ENCODE measurements at regions not wholly inside any gene's neighbourhood (a gene's known extent, or its start where the extent isn't known, plus 50 kb on each side); places are given as distances from the start of the nearest gene placed in this dataset.
A peak's percentile ranks its signal among the peaks of the same experiment; 100 is the strongest.

DNA sequence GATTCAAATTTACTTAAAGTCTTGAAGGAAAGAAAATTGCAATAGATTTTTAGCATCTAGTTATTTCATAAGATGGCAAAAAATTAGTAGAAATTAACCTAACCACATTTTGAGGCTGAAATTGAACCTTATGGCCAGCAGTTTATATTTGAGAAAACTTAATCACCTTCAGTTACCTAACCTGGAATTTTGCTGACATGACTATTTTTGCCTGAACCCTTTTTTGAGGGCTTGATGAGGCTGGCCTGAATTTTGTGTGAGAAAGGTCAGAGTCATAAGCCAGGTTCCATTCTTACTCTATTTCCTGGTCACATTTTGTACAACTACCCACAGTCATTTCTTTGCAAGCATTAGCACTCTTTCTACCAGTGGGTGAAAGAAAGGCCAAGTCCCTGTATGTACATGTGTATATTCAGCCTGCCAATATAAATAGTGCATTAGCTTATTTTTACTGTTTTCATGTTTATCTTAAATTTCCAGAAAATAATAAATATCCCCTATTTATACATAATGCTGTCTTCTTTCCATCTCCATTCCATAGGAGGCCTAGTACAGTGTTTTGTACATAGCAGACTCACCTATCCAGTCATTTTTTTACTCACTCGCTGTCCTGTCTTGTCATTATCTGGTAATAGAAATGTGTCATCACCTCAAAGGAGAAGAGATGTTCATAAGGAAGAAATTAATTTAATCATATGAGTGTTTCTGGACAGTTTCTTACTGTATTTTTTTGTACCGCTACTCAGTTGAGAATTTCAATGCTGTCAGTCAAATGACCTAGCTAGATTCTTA, 108.4 kb upstream of the SGCD start:
- Histone ChIP-seq H2BK20ac (ENCODE audit: low read length) (no peak overlapping the region), H3K4me2 (ENCODE audit: insufficient read depth in 1 of 2, low read depth in 2 of 2, low read length in 2 of 2) (no peak overlapping the region), H3K14ac (ENCODE audit: insufficient read length) (no peak overlapping the region), H3K36me3 (ENCODE audit: control insufficient read depth in 2 of 4, insufficient read depth in 4 of 4, low read length in 3 of 4) (no peaks in the 10 kb centered on the region), H3K56ac (replicated peaks; ENCODE audit: insufficient read length, low read depth, low read length) (no peak overlapping the region), H3K4me3 (ENCODE audit: extremely low read depth in 1 of 4, insufficient read depth in 2 of 4, low read depth in 3 of 4, low read length in 4 of 4) (no peak overlapping the region), H3K79me2 (ENCODE audit: control insufficient read depth in 1 of 2, insufficient read depth in 2 of 2, low read length in 2 of 2) (no peaks in the 10 kb centered on the region), H3K27me3 (replicated peaks in 1 of 4; ENCODE audit: control insufficient read depth in 3 of 4, extremely low read depth in 1 of 4, insufficient read depth in 3 of 4, low read length in 3 of 4) (no peaks in the 10 kb centered on the region), H3K23ac (ENCODE audit: insufficient read length) (no peak overlapping the region), H3K79me1 (ENCODE audit: low read depth, low read length) (no peaks in the 10 kb centered on the region), H2AK5ac (ENCODE audit: low read depth, low read length) (no peak overlapping the region), H4K8ac (ENCODE audit: extremely low read depth, insufficient read depth, low read length) (no peak overlapping the region), H3K27ac (ENCODE audit: low read depth, low read length) (no peak overlapping the region), H2BK5ac (ENCODE audit: low read depth, low read length) (no peak overlapping the region), H4K20me1 (replicated peaks in 1 of 2; ENCODE audit: control insufficient read depth in 1 of 2, insufficient read depth in 2 of 2, low read length in 2 of 2) (no peaks in the 10 kb centered on the region), H3K9ac (replicated peaks in 1 of 4; ENCODE audit: extremely low read depth in 1 of 4, low read depth in 3 of 4, low read length in 3 of 4) (no peak overlapping the region), H3K4me1 (replicated peaks in 1 of 4; ENCODE audit: control insufficient read depth in 3 of 4, insufficient read depth in 4 of 4, low read length in 3 of 4) (no peaks in the 10 kb centered on the region), H4K5ac (ENCODE audit: insufficient read length, low read depth, low read length) (no peak overlapping the region), H2BK120ac (replicated peaks; ENCODE audit: low read depth, low read length) (no peak overlapping the region), H3K4ac (replicated peaks; ENCODE audit: insufficient read length, low read depth, low read length) (no peak overlapping the region), H2AFZ (ENCODE audit: low read length) (no peak overlapping the region), H4K91ac (replicated peaks; ENCODE audit: insufficient read length, low read length) (no peak overlapping the region), H2BK12ac (ENCODE audit: low read depth, low read length) (no peak overlapping the region), H2BK15ac (ENCODE audit: low read length) (no peak overlapping the region), H3K23me2 (ENCODE audit: low read depth, low read length) (no peaks in the 10 kb centered on the region), H3K9me3 (ENCODE audit: insufficient read depth in 2 of 2, low read depth in 1 of 2, low read length in 1 of 2) (no peaks in the 10 kb centered on the region), H3K18ac (ENCODE audit: extremely low read depth, low read length) (no peak overlapping the region)
- POLR2A ChIA-PET (ENCODE audit: partially characterized antibody) = no interaction called here
- no peak for DNase-seq (ENCODE audit: low read depth in 1 of 2, low spot score in 2 of 2)
- no peak for FAIRE-seq
- WGBS, 2 experiments (ENCODE audit: extremely low coverage in 1 of 2, insufficient coverage in 1 of 2, insufficient read length in 1 of 2, insufficient replicate concordance in 2 of 2, low coverage in 1 of 2, low lambda C conversion rate in 2 of 2, missing lambda C conversion rate in 1 of 2) = 86% methylated on average over 2 of the region's 2 CpGs; no CpG with 5 or more reads in 1 of the 2 experiments
- CTCF ChIA-PET (ENCODE audit: partially characterized antibody) = no interaction called here
- TF ChIP-seq KDM1A (IDR thresholded peaks at IDR 0.05; ENCODE audit: borderline replicate concordance, low read length) (no peak), MAFK (IDR thresholded peaks at IDR 0.05; ENCODE audit: low read depth, low read length) (peak; percentile 96)

Measured in H1 (cell line).